Head of caudate nucleus (tissue), 42 donors: ENCODE measurements at regions not wholly inside any gene's neighbourhood (a gene's known extent, or its start where the extent isn't known, plus 50 kb on each side); places are given as distances from the start of the nearest gene placed in this dataset.

Experiments
- DNase-seq, 42 donors: peaks; one replicate each; pipeline versions ENCODE4 v3.0.0 to v3.0.0-alpha.2; 2020 to 2021; ENCODE audit warnings: mixed read lengths in 7 of 42
- intact Hi-C: fragments of 100-400 bp; cut with DNase I; formaldehyde crosslinking; loops from one replicate; pipeline ENCODE4 v1.15.0; 2022

DNA sequence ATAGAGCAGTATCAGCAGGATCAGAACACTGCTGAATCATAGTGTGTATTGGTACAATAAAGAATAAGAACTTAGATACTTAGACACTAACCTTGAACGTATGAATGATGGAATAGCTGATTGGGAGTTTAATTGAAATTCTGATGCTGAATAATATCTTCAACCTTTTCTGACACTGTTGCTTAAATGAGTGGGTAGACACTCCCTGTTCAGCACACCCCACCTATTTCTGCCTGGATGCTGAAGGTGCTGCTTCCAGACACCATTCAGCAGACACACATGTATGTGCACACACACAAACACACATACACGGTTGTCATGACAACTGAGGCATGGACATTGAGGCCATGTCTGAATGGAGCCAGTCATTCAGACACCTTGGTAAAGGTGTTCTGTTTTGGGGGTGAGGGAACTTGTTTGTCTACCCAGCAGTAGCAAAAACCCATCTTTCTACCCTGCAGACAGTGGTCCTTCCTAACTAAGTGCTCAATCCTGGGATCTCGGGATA is 54.3 kb downstream of the TMEM215 start:
- DNase-seq, result peak in 17 of 42 donors; percentile 3 to 59 (median 23)
- intact Hi-C loops, result no loop called here

DNA sequence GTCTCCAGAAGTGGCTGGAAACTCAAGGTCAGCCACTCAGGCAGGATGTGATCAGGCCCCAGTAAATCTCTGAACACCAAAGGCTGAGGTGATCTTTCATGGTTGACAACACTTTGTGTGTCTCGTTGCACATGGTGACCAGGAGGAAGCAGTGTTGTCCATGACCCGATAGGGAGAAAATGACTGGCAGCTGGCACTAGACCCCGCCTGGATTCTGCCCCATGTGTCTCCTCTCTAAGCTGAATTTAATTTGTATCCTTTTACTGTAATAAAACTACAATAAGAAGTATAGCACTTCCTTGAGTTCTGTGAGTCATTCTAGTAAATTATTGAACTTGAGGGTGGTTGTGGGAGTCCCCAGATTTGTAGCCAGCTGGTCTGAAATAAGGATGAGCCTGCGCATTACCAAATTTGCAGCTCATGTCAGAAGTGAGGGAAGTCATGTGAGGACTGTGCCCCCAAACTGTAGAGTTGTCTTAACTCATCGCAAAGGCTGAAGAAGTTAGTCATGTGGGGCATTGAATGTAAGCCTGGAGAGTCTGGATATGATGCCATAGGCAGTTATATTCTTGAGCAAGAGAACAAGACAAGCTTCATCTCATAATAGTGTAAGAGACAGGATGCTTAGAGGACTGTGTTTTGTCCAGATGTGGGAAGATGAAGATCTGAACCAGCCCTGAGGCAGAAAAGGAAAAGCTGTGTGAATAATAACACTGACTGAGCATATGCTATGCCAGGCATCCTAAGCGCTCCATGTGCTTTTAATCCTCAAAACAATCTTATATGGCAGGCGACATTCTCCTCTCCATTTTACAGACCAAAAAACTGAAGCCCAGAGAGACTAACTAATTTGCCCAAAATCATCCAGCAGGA is 55.9 kb downstream of the TMEM215 start:
- no peak for DNase-seq
- intact Hi-C loops, result no loop called here

DNA sequence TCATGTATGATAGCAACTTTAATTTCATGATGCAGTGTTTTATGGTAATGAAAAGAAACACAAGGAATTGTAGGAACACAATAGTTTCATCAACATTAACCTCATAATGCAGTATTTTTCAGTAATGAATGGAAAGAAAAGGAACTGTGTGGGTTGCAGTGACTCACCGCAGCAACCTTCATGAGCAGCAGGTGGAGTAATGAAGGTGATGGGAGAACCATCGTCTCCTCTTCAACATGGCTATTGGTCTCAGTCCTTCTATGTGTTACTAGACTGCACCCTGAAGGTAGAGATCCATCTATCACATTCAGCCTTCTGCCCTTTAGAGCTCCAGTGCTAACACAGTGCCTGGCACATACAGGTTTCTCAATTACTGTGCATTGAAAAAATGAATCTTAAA is 58.0 kb downstream of the TMEM215 start:
- intact Hi-C loops, result no loop called here
- peak in 22 of 42 donors; percentile 6 to 68 (median 24) for DNase-seq

DNA sequence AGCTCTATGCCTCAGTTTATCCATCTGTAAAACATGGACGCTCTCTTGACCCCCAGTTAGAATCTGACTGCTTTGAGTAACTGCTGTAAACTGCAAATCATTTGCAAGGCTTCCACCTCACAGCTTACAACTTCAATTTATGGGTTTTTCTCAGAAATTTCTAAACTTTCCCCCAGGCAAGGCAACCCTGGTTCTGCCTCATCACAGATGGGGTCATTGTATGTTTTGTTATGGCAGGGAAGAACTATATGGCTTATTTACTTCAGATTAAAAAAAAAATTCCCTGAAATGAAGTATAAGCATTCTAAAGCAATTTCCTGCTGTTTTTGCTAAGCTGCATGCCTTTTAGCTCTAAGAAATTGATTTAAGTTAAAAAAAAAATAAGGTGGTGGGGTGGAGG is 60.0 kb downstream of the TMEM215 start:
- intact Hi-C loops, result no loop called here
- DNase-seq, result no peak

DNA sequence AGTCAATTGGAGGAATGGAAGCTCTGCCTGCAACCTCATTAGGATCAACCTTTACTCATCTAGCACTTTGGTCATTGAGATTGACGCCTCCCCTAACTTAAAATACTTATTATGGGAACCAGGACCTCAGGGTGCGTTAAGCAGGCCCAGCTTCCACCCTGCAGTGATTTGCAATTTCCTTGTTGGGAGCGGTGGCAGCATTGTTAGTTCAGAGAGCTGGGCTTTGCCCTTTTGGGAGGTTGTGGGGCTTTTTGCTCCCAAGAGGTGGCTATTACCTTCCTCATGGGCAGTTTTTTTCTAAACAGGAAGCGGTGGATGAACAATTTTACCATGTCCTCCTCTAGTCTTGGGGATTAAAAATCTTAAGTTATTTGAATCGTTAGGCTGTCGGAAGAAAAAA is 60.9 kb downstream of the TMEM215 start:
- no peak for DNase-seq
- intact Hi-C loops, result no loop called here

DNA sequence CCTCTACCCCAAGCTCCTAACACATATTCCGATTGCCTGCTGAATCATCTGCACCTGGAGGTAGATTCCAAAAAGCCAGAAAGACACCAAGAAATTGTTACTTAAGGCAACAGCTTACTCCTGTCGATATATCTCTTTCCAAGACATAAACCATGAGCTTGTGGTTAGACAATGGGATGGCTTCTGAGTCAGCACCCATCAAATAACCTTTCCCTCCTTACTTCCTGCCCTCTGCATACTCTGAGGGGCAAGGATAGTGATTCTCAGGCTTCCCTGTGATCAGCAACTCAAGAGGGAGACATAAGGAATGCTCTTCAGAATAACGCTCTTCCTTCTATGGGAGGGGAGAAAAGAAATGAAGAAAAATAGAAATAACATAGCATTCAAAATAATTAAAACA is 70.9 kb downstream of the TMEM215 start:
- DNase-seq, result no peak
- intact Hi-C loops, result no loop called here

DNA sequence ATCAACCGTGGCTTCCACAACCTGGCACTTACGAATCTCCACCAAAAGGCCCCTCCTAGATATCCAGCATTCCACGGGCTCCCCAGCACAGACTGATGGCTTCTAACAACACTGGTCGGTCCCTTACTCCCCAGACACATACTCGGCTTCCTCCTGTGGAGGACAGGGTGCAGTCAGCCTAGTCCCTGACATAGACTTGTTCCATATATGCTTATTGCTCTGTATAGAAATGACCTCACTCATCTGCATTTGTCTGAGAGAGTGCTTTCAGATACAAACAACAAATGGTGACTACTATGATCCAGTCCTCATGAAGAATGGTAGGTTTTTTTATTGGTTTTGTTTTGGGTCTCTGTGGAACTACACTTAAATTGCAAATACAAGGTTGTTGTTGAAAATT is 72.4 kb downstream of the TMEM215 start:
- no peak for DNase-seq
- intact Hi-C loops, result no loop called here

DNA sequence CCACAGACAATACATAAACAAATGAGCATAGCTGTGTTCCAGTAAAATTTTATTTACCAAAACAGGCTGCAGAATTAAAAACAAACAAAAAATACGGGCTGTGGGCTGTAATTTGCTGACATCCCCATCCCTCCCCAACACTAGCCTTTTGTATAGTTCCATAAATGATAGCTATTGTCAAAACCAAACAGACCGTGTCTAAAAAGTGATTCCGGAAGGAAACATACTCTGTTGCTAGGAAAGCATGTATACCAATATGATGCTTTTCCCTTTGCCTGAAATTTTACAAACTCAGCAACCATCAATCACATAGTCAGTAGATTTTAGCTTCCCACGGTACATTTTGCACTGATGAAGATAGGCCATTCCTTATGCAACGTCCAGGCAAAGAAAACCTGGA is 80.0 kb downstream of the TMEM215 start:
- DNase-seq, result no peak
- intact Hi-C loops, result loop anchor here (10.0 kb wide), 1 partner anchor 62 kb away; no protein-coding TSS in a partner anchor

DNA sequence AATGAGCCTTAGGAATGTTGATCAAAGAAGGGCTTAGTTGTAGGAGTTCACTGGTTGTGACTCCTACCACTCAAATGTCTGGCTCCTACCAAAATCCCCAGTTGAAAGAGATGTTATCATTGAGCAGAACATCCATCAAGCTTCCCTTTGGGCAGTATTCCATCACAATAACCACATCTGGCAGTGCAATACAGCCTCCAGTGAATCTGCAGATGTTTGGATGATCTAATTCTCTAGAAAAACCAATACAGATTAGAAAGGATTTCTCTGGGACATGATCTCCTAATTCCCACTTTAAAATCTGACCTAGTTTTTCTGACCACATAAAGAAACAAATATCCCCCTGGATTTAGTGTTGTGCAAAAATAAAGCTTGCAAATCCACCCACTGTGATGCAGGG is 81.6 kb downstream of the TMEM215 start:
- intact Hi-C loops, result loop anchor here (10.0 kb wide), 1 partner anchor 60 kb away; no protein-coding TSS in a partner anchor
- DNase-seq, result no peak

DNA sequence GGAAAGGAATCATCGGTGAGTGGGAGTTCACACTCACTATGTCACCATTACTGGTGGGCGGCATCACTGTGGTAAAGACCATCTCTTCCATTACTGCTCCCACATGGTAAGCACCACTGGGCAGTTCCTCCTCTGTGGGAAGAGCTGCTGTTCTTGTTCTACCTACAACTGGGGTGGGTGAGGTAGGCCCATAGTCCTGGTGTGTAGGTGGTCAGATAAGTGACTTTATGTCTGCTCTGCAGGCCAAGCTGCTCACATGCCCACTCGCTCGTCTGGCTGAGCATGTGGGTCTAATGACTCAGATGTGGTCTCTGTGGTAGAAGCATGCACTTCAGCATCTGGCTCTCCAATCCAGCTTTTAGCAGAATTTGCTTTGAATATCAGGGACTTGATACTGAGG is 82.9 kb downstream of the TMEM215 start:
- no peak for DNase-seq
- intact Hi-C loops, result loop anchor here (10.0 kb wide), 1 partner anchor 59 kb away; no protein-coding TSS in a partner anchor

DNA sequence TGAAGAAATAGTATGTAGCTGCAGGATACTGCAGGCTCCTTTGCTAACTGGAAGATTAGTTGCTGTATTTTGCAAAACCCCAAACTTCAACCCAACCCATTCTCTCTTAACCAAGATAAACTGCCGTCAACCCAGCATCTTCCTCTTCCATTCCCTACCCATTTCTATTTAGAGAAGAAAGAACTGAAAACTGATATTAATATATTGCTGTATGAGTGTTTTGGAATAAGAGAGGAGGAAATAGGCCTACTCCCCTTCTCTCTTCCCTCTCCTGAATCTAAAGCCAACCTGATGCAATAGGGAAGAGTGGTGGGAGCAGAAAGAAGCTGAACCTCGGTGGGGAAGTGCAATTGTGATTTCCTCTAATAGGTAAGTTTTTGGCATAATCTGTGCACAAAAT is 83.7 kb downstream of the TMEM215 start:
- intact Hi-C loops, result loop anchor here (10.0 kb wide), 1 partner anchor 58 kb away; no protein-coding TSS in a partner anchor
- no peak for DNase-seq

DNA sequence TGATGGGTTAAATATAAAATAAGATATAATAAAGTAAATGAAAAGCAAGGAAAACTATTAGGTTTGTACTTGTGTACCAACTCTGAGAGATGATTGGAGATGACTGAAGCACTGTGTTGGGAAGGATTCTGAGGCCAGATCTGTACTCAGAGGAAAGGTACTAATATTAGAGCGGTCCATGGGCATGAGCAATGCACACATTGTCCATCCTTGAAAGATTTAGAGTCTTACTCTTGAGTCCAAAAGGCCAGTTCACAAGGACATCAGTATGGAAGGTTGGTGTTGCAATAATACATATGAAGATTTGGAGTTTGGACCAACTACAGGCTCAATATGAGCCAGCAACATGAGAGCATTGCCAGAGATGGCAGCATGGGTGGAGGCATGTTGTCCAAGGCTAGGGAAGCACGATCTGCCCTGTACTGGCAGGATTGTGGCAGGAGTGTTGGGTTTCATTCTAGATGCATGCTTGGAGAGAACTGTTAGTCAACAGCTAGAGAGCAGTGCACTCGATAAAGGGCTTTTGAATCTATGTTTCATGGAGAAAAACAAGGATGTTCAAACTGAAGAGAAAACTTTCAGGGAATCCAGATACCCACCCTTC is 84.4 kb downstream of the TMEM215 start:
- intact Hi-C loops, result loop anchor here (10.0 kb wide), 1 partner anchor 57 kb away; no protein-coding TSS in a partner anchor
- no peak for DNase-seq

DNA sequence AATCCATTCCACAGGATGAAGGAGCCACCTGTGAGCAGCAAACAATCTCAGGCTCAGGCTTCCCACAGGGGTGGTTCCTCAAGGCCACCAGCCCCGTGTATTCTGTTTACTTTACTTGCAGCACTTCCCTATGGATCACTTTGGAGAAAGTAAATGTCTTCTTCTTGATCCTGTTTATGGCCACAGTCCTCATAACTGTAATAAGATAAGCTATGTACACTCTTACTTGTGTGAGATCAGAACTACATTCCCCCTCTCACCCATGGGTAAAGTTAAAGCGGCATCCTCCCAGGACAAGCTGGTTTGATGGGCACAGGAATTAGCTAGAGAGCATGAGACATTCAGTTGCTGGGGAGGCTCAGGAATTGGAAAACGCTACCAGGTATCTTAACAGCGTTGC is 86.1 kb downstream of the TMEM215 start:
- intact Hi-C loops, result loop anchor here (10.0 kb wide), 1 partner anchor 55 kb away; no protein-coding TSS in a partner anchor
- DNase-seq, result no peak

DNA sequence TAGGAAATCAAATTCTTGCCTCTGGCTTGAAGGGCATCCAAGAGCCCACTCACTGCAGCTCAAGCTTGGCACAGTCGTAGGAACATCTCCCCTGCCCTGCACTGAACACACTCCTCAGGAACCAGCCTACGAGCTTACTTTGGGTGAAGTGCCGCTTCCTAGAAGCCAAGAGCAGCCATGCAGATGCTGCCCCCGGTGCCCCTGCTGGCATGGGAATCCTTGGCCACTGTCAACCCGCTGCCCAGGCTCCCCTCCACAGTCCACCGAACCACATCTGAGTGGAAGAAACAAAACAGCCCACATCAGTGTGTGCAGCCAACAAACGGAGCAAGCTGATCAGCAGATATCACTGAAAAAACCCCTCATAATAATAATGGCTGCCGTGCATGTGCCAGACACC is 89.8 kb downstream of the TMEM215 start:
- intact Hi-C loops, result no loop called here
- no peak for DNase-seq

DNA sequence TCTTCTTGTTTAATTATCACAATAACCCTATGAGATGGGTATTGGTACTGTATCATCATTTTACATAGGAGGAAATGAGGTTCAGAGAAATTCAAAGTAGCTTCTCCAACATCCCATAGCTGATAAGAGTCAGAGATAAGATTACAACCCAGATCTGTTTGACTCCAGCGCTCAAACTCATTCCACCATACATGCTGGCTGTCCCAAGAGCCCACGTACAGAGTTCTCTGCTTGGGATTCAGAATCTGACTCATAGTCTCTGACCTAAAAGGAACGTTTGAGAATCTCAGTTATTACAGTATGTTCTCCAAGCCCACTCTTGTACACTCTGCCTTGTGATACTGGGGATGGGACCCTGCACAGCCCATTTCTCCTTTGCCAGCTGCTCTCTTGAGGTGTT is 90.2 kb downstream of the TMEM215 start:
- DNase-seq, result no peak
- intact Hi-C loops, result no loop called here

DNA sequence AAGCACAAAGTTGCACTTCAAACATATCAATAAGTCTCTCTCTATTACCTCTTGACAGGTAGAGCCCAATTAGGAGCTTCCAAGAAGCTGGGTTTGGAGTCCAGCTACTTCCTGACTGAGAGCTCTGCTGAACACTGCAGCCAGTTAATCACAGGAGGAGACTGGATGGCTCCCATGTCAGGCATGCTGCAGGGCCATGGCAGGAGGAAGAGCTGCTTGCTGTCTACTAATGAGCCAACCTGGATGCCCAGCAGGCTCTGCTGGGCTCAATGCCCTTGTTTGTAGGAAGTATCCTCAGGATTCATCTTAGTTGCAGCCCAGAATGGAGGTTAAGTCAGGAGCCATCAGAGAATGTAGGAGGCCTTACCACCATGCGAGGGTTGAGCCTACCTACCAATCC is 91.9 kb downstream of the TMEM215 start:
- intact Hi-C loops, result no loop called here
- DNase-seq, result no peak

DNA sequence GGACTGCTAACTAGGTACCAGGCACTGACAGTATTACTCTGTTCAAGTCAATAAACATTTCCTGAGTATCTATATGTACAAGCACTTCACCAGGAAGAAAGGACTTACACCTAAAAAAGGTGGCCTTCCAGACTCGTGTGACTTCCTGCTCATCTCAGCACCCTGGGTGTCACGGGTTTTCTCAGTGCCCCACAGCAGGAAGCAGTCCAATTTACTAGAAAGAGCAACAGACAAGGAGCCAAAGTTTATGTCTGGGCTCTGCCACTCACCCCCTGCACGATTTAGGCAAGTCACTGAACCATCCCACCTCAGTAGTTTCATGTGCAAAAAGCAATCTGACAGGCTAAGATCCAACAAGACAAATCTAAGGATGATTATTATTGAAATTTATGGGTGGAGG is 92.4 kb downstream of the TMEM215 start:
- intact Hi-C loops, result no loop called here
- DNase-seq, result no peak

DNA sequence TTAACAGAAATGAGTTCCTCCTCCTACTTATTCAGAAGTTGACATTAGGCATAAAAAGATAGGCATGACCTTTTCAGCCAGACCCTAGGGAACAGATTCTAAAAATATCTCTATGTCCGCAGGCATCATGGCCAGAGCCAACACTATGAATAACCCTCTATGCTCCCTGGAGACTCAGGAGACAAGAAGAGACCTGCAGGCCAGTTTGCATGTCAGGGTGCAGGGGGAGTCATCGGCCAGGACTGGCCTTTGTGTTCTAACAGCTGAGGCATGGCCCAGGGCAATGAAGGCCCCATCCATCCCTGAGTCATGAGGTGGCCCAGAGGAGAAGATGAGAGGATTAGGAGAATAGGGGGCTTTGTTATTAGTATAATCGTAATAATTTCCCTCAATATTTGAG is 93.8 kb downstream of the TMEM215 start:
- DNase-seq, result no peak
- intact Hi-C loops, result no loop called here

DNA sequence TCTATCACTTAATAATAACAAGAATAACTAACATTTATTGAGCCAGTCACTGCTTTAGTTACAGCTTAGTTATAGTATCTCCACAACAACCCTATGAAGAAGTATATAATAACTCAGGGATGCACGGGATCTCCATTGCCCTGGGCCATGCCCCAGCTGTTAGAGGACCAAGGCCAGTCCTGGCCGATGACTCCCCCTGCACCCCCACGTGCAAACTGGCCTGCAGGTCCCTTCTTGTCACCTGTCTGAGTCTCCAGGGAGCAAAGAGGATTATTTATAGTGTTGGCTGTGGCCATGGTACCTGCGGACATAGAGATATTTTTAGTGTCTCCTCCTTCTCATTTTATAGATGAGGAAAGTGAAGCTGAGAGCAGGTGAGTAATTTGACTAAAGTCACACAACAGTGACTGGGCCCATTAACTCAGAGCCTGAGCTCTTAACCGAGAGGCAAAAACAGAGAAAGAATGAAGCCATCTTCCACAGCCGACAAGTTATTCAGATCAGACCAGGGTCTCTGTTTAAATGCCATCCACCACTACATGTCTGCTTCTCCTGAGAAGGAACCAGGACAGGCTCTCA is 94.4 kb downstream of the TMEM215 start:
- intact Hi-C loops, result no loop called here

DNA sequence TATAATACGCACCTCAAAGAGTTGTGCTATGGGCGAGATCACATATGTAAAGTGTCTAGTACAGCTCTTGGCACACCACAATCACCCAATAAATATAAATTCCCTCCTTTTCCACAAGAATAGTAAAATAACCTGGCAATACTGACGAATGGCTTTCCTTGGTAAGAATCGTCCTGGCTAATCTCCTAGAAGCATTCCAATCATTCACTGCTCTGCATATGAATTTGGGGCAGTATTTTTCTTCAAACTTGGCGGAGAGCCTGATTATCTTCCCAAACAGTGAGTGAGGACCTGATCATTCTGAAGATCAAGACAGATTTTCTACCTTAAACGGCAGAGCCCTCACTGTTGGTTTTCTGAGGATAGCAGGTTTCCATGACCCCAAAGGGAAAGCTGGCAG is 96.0 kb downstream of the TMEM215 start:
- intact Hi-C loops, result no loop called here
- no peak for DNase-seq

More for the DNA sequence above, 94.4 kb downstream of the TMEM215 start:
- DNase-seq, result no peak
